HG03159 (cell line): ENCODE measurements at regions not wholly inside any gene's neighbourhood (a gene's known extent, or its start where the extent isn't known, plus 50 kb on each side); places are given as distances from the start of the nearest gene placed in this dataset.

Experiments used
- ATAC-seq: cut with Tn5 transposase; IDR thresholded peaks from one replicate; pipeline ENCODE4 v1.9.1; 2021; ENCODE audit warnings: mild to moderate bottlenecking, moderate library complexity; ENCODE audit not compliant: unreplicated experiment

GRCh38 chr4:45119376-45119775 is 393.0 kb upstream of the GNPDA2 start:
- ATAC-seq = no peak

GRCh38 chr4:45102716-45103115 is 376.4 kb upstream of the GNPDA2 start:
- ATAC-seq = no peak

GRCh38 chr4:45100956-45101818 is 374.8 kb upstream of the GNPDA2 start:
- ATAC-seq = no peak

GRCh38 chr4:45099471-45099870 is 373.1 kb upstream of the GNPDA2 start:
- no peak for ATAC-seq

GRCh38 chr4:45094684-45095083 is 368.3 kb upstream of the GNPDA2 start:
- ATAC-seq = no peak

GRCh38 chr4:45082101-45082500 is 355.7 kb upstream of the GNPDA2 start:
- ATAC-seq = no peak

- ATAC-seq = no peak
Measured at GRCh38 chr4:45079616-45080015, 353.3 kb upstream of the GNPDA2 start.

GRCh38 chr4:45078201-45078600 is 351.8 kb upstream of the GNPDA2 start:
- no peak for ATAC-seq

GRCh38 chr4:45072981-45073380 is 346.6 kb upstream of the GNPDA2 start:
- ATAC-seq = no peak

GRCh38 chr4:45064741-45065140 is 338.4 kb upstream of the GNPDA2 start:
- no peak for ATAC-seq

GRCh38 chr4:45063696-45064095 is 337.3 kb upstream of the GNPDA2 start:
- no peak for ATAC-seq

GRCh38 chr4:45062935-45063545 is 336.7 kb upstream of the GNPDA2 start:
- ATAC-seq = no peak

GRCh38 chr4:45043911-45044310 is 317.6 kb upstream of the GNPDA2 start:
- ATAC-seq = no peak

- no peak for ATAC-seq
Measured at GRCh38 chr4:45036677-45037076, 310.3 kb upstream of the GNPDA2 start.

GRCh38 chr4:45033676-45034419 is 307.5 kb upstream of the GNPDA2 start:
- no peak for ATAC-seq

- no peak for ATAC-seq
Measured at GRCh38 chr4:45030059-45030458, 303.7 kb upstream of the GNPDA2 start.

GRCh38 chr4:45007508-45007907 is 281.2 kb upstream of the GNPDA2 start:
- no peak for ATAC-seq

- no peak for ATAC-seq
Measured at GRCh38 chr4:45006078-45006477, 279.7 kb upstream of the GNPDA2 start.

- no peak for ATAC-seq
Measured at GRCh38 chr4:45004847-45005565, 278.6 kb upstream of the GNPDA2 start.

GRCh38 chr4:45004326-45004725 is 278.0 kb upstream of the GNPDA2 start:
- ATAC-seq = no peak

- no peak for ATAC-seq
Measured at GRCh38 chr4:44996276-44996845, 270.0 kb upstream of the GNPDA2 start.
